ENCODE measurements at regions not wholly inside any gene's neighbourhood (a gene's known extent, or its start where the extent isn't known, plus 50 kb on each side); places are given as distances from the start of the nearest gene placed in this dataset.

DNA sequence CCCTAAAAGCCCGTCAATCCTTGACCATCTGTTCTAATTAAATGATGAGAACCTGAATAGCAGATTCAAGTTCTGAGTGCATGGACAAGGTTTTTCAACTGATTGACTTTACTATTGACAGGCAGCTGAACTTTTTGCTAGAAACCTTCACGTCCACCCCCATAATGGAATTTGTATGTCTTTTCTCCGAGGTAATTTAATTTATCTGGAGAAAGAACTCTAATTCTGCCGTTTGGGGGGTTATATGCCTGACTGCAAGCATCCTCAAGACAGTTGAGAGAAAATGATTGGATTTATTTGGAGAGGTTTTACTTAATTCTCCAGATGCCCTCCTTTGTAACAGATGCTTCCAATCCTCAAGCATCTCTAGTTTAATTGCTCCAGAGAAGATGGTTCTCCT, 1053.4 kb upstream of the AUTS2 start:
- TF ChIP-seq, protein P1, sequence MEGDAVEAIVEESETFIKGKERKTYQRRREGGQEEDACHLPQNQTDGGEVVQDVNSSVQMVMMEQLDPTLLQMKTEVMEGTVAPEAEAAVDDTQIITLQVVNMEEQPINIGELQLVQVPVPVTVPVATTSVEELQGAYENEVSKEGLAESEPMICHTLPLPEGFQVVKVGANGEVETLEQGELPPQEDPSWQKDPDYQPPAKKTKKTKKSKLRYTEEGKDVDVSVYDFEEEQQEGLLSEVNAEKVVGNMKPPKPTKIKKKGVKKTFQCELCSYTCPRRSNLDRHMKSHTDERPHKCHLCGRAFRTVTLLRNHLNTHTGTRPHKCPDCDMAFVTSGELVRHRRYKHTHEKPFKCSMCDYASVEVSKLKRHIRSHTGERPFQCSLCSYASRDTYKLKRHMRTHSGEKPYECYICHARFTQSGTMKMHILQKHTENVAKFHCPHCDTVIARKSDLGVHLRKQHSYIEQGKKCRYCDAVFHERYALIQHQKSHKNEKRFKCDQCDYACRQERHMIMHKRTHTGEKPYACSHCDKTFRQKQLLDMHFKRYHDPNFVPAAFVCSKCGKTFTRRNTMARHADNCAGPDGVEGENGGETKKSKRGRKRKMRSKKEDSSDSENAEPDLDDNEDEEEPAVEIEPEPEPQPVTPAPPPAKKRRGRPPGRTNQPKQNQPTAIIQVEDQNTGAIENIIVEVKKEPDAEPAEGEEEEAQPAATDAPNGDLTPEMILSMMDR (IDR thresholded peaks at IDR 0.05; ENCODE audit: low read depth, low read length): no peak
- TF ChIP-seq EZH2phosphoT487 (IDR thresholded peaks at IDR 0.05; ENCODE audit: low read depth): no peak

All from OCI-LY3 (cell line).